SKM-1 (cell line): ENCODE measurements at regions not wholly inside any gene's neighbourhood (a gene's known extent, or its start where the extent isn't known, plus 50 kb on each side); places are given as distances from the start of the nearest gene placed in this dataset.

ENCODE experiments used
- DNase-seq: peaks from one replicate; lab custom pipeline; 2025; ENCODE audit not compliant: unreplicated experiment; lab: John Stamatoyannopoulos, UW

- no peak for DNase-seq
These were observed 193.5 kb upstream of the ID4 start for GRCh38 chr6:19643713-19644112.

- no peak for DNase-seq
These were observed 181.4 kb upstream of the ID4 start for GRCh38 chr6:19655744-19656143.

GRCh38 chr6:19660123-19660910 lies 176.9 kb upstream of the ID4 start:
- no peak for DNase-seq

- no peak for DNase-seq
These were observed 174.3 kb upstream of the ID4 start for GRCh38 chr6:19662911-19663310.

GRCh38 chr6:19663479-19663878 lies 173.7 kb upstream of the ID4 start:
- DNase-seq, result no peak

GRCh38 chr6:19664050-19664449 lies 173.1 kb upstream of the ID4 start:
- no peak for DNase-seq

- DNase-seq, result no peak
These were observed 172.1 kb upstream of the ID4 start for GRCh38 chr6:19664878-19665612.

GRCh38 chr6:19665613-19665909 lies 171.6 kb upstream of the ID4 start:
- no peak for DNase-seq

GRCh38 chr6:19668710-19669109 lies 168.5 kb upstream of the ID4 start:
- no peak for DNase-seq

GRCh38 chr6:19669206-19669605 lies 168.0 kb upstream of the ID4 start:
- DNase-seq, result no peak

GRCh38 chr6:19682859-19683258 lies 154.3 kb upstream of the ID4 start:
- no peak for DNase-seq

GRCh38 chr6:19690325-19691075 lies 146.7 kb upstream of the ID4 start:
- DNase-seq, result no peak

GRCh38 chr6:19691465-19692167 lies 145.6 kb upstream of the ID4 start:
- no peak for DNase-seq

- no peak for DNase-seq
These were observed 144.5 kb upstream of the ID4 start for GRCh38 chr6:19692506-19693298.

GRCh38 chr6:19694697-19695096 lies 142.5 kb upstream of the ID4 start:
- DNase-seq, result no peak

GRCh38 chr6:19697744-19698290 lies 139.4 kb upstream of the ID4 start:
- no peak for DNase-seq

GRCh38 chr6:19699932-19700331 lies 137.2 kb upstream of the ID4 start:
- DNase-seq, result no peak

- DNase-seq, result no peak
These were observed 131.6 kb upstream of the ID4 start for GRCh38 chr6:19705606-19706005.

GRCh38 chr6:19712012-19712688 lies 125.0 kb upstream of the ID4 start:
- no peak for DNase-seq

GRCh38 chr6:19712998-19713397 lies 124.2 kb upstream of the ID4 start:
- no peak for DNase-seq
